ENCODE measurements at regions not wholly inside any gene's neighbourhood (a gene's known extent, or its start where the extent isn't known, plus 50 kb on each side); places are given as distances from the start of the nearest gene placed in this dataset.

DNA sequence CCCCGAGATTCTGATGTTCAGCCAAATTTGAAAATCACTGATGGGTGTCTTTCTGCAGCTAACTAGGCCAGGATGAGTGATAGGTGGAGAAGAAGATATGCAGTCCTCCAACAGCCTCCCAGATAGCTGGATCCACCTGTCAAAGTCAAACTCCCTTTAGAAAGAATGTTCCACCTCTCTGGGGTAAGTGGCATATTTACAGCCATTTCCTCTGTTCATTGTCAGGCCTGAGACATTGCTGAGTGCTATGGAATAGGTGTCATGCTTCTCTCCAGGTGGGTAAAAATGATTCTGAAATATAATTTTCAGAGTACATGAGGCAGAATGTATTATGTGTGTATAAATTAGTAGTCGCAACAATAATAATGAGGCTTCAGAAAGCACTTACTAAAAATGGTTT is 316.8 kb downstream of the TTLL7 start:
- Histone ChIP-seq H3K4me1 (ENCODE audit: insufficient read depth, poor library complexity, severe bottlenecking) (no peaks in the 10 kb centered on the region), H3K27ac (ENCODE audit: poor library complexity, severe bottlenecking) (no peak overlapping the region), H3K36me3 (ENCODE audit: low read depth) (no peaks in the 10 kb centered on the region), H3K27me3 (ENCODE audit: insufficient read depth, poor library complexity, severe bottlenecking) (no peaks in the 10 kb centered on the region), H3K4me3 (ENCODE audit: severe bottlenecking) (no peak overlapping the region), H3K9me3 (ENCODE audit: severe bottlenecking) (no peaks in the 10 kb centered on the region)
- TF ChIP-seq, protein P1, sequence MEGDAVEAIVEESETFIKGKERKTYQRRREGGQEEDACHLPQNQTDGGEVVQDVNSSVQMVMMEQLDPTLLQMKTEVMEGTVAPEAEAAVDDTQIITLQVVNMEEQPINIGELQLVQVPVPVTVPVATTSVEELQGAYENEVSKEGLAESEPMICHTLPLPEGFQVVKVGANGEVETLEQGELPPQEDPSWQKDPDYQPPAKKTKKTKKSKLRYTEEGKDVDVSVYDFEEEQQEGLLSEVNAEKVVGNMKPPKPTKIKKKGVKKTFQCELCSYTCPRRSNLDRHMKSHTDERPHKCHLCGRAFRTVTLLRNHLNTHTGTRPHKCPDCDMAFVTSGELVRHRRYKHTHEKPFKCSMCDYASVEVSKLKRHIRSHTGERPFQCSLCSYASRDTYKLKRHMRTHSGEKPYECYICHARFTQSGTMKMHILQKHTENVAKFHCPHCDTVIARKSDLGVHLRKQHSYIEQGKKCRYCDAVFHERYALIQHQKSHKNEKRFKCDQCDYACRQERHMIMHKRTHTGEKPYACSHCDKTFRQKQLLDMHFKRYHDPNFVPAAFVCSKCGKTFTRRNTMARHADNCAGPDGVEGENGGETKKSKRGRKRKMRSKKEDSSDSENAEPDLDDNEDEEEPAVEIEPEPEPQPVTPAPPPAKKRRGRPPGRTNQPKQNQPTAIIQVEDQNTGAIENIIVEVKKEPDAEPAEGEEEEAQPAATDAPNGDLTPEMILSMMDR (IDR thresholded peaks at IDR 0.05; ENCODE audit: poor library complexity, severe bottlenecking), result no peak
- no peak for DNase-seq (ENCODE audit: low spot score)
- ATAC-seq (ENCODE audit: low read depth), result no peak

DNA sequence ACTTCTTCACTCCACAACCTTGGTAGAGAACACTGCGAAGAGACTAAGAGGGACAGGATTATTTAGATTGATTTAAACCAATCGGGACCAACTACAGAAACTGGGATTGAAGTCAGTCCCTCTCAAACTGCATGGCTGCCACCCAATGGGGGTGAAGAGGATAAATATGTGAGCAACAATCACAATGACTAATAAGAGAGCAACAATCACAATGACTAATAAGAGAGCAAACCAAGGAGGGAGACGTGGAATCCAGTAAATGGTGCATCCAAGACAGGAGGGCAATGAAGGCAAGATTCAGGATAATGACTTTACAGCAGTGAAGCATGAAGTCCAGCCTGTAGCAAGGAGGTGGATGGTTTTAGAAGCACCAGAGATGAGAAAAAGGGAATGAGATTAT is 322.8 kb downstream of the TTLL7 start:
- Histone ChIP-seq H3K36me3 (ENCODE audit: low read depth) (no peaks in the 10 kb centered on the region), H3K4me3 (ENCODE audit: severe bottlenecking) (no peak overlapping the region), H3K4me1 (ENCODE audit: insufficient read depth, poor library complexity, severe bottlenecking) (no peaks in the 10 kb centered on the region), H3K9me3 (ENCODE audit: severe bottlenecking) (no peaks in the 10 kb centered on the region), H3K27me3 (ENCODE audit: insufficient read depth, poor library complexity, severe bottlenecking) (no peaks in the 10 kb centered on the region), H3K27ac (ENCODE audit: poor library complexity, severe bottlenecking) (no peak overlapping the region)
- DNase-seq (ENCODE audit: low spot score), result no peak
- TF ChIP-seq, protein P1 (IDR thresholded peaks at IDR 0.05; ENCODE audit: poor library complexity, severe bottlenecking), result no peak
- ATAC-seq (ENCODE audit: low read depth), result no peak

DNA sequence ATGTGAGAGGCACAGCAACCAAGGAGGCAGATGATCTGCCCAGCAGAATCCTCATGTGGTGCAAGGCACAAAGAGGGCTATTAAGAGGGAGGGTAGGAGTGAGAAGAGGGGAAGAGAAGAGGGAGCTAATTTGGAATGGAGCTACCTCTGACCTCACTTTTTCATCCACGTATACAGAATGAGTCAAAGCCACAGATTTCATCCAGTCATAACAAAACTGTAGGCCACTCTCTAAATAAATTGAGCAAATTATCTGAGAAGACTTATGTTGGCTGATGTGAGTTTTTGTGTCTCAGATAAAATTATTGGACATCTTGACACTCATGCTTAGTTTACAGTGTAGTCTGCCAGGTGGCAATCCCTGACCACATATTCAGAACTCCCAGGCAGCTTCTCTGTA is 325.6 kb downstream of the TTLL7 start:
- no peaks in the 10 kb centered on the region for H3K9me3 ChIP-seq (ENCODE audit: severe bottlenecking)

DNA sequence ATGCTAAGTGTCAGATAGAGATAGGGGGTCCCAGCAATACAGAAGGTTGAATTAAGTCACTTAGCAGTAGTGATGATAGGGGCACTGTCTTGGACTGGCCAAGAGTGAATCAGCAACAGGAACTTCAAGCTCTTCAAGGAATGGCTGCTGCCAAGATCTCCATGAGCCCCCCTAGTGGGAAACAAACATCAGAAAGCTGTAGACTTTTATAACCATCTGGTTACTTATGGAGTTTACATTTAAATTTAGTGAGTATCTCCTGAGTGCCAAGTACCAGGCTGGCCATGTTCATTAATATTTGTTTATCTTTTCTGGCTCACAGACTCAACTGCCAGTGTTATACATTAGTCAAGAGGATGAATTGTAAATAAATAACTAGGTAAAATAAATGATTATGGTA is 327.3 kb downstream of the TTLL7 start:
- H3K4me3 ChIP-seq (ENCODE audit: severe bottlenecking), result no peak overlapping the region
- TF ChIP-seq, protein P1 (IDR thresholded peaks at IDR 0.05; ENCODE audit: poor library complexity, severe bottlenecking), result no peak
- no peaks in the 10 kb centered on the region for H3K4me1 ChIP-seq (ENCODE audit: insufficient read depth, poor library complexity, severe bottlenecking)
- DNase-seq (ENCODE audit: low spot score) (no peak), ATAC-seq (ENCODE audit: low read depth) (no peak)
- H3K9me3 ChIP-seq (ENCODE audit: severe bottlenecking), result no peaks in the 10 kb centered on the region
- no peaks in the 10 kb centered on the region for H3K27me3 ChIP-seq (ENCODE audit: insufficient read depth, poor library complexity, severe bottlenecking)
- no peak overlapping the region for H3K27ac ChIP-seq (ENCODE audit: poor library complexity, severe bottlenecking)
- no peaks in the 10 kb centered on the region for H3K36me3 ChIP-seq (ENCODE audit: low read depth)

More for the DNA sequence above, 325.6 kb downstream of the TTLL7 start:
- TF ChIP-seq, protein P1 (IDR thresholded peaks at IDR 0.05; ENCODE audit: poor library complexity, severe bottlenecking), result no peak
- DNase-seq (ENCODE audit: low spot score), result no peak
- H3K4me3 ChIP-seq (ENCODE audit: severe bottlenecking), result no peak overlapping the region
- H3K36me3 ChIP-seq (ENCODE audit: low read depth), result no peaks in the 10 kb centered on the region
- H3K27me3 ChIP-seq (ENCODE audit: insufficient read depth, poor library complexity, severe bottlenecking), result no peaks in the 10 kb centered on the region
- H3K4me1 ChIP-seq (ENCODE audit: insufficient read depth, poor library complexity, severe bottlenecking), result no peaks in the 10 kb centered on the region
- no peak overlapping the region for H3K27ac ChIP-seq (ENCODE audit: poor library complexity, severe bottlenecking)
- ATAC-seq (ENCODE audit: low read depth), result no peak

DNA sequence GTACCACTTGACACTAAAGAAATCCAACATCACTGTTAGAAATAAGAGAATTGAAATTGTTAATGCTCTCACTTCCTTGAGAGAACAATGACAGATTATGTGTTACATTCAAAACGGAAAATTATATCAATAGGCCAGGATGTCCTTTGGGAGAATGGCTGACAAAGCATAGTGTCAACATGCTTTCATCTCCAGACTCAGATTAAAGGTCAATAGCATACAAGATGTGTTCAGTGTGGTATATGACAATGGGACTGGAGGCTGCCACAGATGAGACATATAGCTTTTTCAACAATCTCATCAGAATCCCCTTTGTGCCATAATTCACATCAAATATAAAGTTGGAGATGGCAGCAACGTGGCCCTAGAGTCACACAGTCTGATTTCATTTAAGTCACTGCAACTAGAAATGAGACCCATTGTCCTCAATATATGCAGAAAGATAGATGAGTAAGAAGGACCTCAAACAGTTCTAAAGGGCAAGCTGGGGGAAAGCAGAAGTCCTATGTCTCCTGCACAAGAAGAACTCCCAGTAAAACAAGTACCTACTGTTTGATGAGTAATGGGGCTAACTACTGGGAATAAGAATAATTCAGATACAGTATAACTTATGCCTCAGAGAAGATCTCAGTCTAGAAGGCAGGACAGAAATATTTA is 327.9 kb downstream of the TTLL7 start:
- TF ChIP-seq, protein P1 (IDR thresholded peaks at IDR 0.05; ENCODE audit: poor library complexity, severe bottlenecking), result no peak
- H3K9me3 ChIP-seq (ENCODE audit: severe bottlenecking), result no peaks in the 10 kb centered on the region
- ATAC-seq (ENCODE audit: low read depth) (no peak), DNase-seq (ENCODE audit: low spot score) (no peak)
- H3K4me3 ChIP-seq (ENCODE audit: severe bottlenecking), result no peak overlapping the region
- no peaks in the 10 kb centered on the region for H3K36me3 ChIP-seq (ENCODE audit: low read depth)
- no peak overlapping the region for H3K27ac ChIP-seq (ENCODE audit: poor library complexity, severe bottlenecking)
- H3K27me3 ChIP-seq (ENCODE audit: insufficient read depth, poor library complexity, severe bottlenecking), result no peaks in the 10 kb centered on the region
- no peaks in the 10 kb centered on the region for H3K4me1 ChIP-seq (ENCODE audit: insufficient read depth, poor library complexity, severe bottlenecking)
